ENCODE measurements at regions not wholly inside any gene's neighbourhood (a gene's known extent, or its start where the extent isn't known, plus 50 kb on each side); places are given as distances from the start of the nearest gene placed in this dataset.

- TF ChIP-seq CTCF (IDR thresholded peaks at IDR 0.05) (no peak), POLR2A (IDR thresholded peaks at IDR 0.05) (no peak)
Observed at GRCh38 chr1:102772831-102773230, 335.5 kb downstream of the COL11A1 start.
